GM21529 (cell line): ENCODE measurements at regions not wholly inside any gene's neighbourhood (a gene's known extent, or its start where the extent isn't known, plus 50 kb on each side); places are given as distances from the start of the nearest gene placed in this dataset.

Experiments used
- ATAC-seq: cut with Tn5 transposase; IDR thresholded peaks from one replicate; pipeline ENCODE4 v1.9.1; 2021; ENCODE audit not compliant: unreplicated experiment

DNA sequence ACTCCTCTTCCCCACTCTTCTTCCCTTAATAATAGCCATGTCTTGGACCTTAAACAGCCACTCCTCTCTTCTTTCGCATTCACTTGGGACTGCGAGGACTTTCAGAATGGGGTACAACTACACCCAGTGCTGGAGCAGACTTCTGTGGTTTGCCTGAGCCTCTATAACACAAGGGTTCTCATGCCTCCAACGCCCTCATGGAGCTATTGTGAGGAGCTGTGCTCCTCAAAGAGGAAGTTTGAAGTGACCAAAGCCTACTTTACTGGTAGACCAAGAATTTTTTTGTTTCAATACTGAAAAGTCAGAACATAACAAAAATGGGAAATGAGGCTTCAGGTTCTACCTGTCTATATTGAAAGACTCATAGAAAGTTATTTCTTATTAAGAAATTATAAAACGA is 316.4 kb downstream of the PIK3R1 start:
- ATAC-seq = no peak

DNA sequence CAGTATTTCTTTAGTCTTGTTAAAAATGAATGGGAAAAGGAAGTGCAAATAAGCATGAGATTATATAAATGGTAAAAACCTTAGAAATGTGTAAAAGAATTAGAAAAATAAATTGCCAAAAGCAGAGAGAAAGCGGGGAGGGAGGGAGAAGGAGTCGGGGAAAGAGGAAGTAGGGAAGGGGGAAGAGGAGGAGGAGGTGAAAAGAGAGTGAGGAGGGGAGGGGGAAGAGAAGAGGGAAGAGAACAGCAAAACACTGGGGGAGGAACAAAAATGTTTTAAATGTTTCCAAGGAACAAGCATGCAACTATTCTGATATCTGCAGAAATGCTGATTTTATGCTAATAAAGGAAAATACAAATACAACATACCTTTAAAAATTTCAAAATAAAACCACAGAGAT is 317.5 kb downstream of the PIK3R1 start:
- ATAC-seq = no peak

DNA sequence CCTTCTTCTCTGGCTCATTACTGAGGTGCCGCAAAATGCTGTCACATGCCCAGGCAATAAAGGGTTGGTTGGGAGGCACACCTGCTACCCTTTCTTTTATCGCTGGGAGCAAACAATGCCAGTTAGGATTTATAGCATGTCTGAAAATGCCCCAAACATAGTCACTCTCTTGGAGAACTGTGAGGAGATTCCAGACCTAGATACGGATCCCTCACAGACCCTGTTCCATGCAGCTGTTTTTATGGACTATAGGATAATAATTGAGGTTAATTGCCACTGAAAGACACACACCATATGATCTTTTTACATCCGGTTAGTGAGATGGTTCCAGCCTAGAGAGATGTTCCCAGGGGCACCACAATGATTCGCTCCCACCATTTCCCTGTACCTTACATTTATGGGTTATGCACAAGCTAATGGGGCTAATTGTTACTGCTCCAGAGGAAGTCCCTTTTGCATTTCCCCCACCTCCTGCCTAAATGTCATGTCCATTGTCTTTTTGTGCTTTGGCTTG is 318.1 kb downstream of the PIK3R1 start:
- ATAC-seq = no peak

DNA sequence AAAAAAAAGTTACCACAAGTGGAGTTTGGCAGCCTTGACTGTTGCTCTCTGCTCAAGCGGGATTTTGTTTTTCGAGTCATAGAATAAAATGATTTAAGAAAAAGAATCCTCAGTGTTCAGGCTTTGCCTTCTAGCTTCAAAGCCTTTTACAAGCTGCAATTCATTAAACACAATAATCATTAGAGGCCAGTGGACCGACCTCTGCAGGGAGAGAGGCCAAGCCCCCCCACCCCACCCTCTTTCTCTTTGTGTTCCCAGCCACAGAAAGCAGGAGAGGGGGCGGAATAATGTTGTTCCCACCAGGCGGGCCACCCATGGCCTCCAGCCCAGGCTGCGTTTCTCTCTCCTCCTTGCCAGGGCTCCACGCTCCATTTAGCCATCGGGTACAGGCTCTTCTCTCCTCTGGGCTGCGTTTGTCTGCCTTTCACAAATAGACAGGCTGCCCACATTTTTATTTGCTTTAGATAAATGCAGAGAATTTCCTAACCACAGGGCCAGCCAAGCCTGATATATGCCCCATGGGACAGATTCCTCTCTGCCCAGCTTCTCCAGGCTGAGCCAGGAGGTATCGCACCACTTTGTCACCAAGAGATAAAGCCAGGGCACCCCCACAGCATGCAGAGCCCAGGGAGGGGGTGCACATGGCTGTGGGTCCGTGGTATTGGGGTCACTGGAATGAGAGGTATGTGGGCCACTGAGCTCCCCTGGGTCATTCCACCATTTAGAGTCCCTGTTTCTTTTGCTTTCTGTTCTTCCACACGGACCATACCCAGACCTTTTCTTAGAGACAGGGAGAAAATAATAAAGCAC is 318.8 kb downstream of the PIK3R1 start:
- ATAC-seq = no peak

DNA sequence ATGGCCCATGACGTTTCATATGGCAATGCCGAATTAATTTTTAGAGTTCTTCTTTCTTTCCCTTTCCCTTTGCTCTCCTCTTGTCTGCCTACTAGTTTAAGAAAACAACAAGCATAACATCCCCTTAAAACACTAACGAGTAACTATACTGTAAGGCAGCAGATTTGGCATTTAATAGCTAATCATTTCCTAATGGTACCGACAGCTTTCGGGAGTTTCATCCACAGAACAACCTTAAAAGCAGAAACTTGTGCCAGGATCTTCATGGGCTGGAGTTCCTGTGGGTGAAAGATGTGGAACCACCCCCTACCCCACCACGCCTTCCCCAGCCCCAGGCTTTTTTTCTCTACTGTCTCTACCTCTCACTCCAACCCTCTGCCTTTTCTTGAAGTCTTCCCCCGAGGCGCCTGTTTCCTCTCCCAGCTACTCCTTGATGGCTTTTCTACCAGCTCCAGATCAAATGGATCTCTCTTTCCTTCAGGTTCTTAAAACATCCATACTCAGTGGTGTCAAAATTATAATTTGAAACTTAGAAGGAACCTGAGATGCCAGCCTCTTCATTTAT is 319.5 kb downstream of the PIK3R1 start:
- ATAC-seq = no peak

DNA sequence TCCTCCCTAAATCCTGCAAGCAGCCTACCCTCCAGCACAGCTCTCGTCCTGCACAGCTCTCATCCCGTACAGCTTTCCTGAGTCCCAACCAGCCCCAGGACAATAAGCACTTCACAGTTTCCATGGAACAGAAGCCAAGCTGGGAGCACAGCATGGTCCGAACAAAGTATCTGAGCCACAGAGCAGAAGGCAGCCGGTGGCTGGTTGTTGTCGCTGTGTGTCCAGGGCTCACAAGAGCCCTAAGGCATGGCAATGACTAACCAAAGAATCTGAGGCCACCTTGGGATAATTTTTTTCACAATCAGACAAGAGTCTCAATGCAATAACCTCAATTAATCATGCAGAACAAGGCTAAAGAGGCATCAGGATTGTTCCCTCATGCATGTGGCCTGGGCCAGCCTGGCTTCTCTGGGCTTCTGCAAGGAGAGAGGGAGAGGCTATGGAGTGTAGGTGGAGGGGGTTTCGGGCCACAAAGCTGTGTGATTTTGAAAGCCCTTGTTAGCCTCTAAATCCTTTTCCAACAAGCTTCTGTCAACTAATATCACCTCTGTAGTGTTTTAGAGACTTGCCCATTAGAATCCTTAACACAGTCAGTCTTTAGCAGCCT is 323.4 kb downstream of the PIK3R1 start:
- ATAC-seq = no peak

DNA sequence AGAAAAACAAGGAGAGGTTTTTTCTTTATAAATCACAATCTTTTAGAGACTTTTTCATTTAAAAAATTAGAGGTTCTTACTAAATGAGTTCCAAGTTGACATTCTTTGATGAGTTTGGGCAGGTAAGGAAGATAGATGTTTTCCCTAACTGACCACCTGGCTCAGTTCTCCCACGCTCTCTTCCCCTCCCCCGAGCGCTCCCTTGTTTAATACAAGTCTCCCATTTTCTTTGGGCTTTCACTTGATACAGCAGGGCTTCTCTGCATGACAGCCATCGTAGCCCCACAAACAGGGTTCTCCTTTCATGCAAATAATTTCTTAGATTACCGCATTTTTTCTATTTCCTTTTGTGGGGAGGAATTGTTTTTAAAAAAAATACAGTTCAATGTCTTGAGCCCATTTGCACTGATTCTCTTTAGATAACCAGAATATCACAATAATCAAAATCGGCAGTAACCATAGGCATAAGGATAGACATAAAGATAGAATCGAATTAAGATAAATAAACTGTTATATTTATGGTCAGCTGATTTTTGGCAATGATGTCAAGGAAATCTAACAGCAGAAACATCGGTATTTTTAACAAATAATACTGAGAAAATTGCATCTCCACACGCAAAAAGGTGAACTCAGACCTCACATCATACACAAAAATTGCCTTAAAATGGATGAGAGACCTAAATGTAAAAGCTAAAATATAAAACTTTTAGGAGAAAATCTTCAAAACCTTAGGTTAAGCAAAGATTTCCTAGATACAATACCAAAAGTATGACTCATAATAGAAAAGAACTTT is 325.4 kb downstream of the PIK3R1 start:
- ATAC-seq = no peak

DNA sequence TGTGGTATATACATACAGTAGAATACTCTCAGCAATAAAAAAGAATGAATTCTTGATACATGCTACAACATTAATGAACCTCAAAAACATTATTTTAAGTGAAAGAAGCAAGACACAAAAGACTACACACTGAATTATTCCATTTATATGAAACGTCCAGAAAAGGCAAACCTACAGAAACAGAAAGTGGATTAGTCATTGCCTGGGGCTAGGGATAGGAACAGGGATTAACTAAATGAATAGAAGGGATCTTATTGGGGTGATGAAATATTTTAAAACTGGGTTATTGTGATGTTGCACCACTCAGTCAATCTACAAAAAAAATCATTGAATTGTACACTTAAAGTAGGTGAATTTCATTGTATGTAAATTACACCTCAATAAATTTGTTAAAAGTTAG is 326.7 kb downstream of the PIK3R1 start:
- ATAC-seq = no peak

DNA sequence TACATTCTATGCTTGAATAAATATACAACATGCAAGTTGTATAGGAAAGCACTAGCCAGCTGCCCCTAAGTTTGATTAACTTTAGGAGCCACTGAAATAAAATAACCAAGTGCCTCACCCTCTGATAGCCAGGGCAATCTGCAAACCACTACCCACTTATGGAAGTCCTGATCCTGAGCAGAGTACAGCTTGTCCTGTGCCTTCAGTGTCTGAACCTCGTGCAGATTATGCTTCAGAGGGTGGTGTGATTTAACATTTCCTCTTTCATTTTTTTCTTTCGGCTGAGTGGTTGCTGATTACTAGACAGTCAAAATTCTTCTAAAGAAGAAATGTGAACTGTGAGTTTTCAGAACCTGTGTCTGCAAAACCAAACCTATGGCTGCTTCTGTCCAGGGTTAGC is 327.7 kb downstream of the PIK3R1 start:
- no peak for ATAC-seq

DNA sequence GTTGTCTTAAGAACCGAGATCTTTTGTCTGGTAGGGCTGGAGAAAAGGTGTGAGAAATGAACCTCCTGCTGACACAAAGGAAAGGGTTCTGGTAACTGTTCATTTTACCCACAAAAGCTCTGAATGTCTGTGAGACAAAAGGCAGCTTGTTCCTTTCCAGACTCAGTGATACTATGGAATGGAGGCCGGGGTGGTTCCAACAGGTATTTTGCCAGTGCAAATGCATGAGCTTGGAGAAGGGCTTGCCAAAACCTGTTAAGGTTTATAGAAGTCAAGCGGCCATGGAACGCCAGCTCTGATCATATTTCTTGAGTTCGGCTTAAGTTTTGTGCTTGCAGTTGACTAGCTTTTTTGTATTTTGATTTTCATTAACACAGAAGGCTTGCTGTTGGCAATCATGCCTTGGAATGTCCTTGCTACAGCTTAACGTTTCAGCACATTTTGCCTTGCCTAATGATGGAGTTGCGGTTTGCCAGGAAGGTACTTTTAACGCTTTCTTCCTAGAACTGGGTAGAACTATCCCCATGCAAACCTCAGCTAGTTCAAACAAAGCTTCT is 328.6 kb downstream of the PIK3R1 start:
- ATAC-seq = no peak

DNA sequence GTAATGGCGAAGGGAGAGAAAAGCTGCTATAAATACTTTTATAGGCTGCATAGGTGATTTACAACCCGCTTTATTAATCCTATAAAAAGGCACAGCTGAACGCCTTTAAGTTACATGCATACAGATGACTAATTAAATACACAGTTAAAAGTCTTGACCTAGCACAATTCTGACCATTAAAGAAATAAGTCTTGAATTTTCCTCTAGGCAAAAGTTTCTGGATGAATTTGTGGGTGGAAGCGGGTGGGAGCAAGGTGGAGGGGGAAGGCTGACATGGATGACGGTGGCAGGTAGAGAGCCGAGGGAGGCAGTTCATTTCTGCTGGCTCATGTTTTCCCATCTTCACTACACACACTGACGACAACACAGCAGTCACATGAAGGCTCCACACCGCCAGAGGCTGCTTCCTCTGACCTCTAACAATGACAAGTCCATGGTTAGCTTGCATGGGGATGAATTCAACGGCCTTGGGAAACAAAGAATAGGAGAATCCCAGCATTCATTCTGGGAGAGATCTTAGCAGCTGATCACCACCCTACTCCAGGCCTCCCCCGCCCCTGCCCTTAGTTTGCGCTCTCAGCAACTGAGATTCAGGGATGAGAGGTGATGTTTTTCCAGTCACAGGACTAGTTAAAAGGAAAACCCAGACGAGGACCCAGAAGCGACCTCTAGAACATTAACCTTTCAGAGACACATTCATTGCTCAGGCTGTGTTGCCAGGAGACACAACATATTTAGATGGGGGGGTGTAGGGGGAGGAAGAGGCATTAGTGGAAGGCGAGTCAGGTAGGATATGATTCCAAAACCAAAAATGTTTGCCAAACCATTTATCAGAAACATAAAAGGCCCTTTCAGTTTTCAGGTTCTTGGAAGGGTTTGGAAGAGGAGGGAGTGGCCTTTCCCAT is 329.3 kb downstream of the PIK3R1 start:
- no peak for ATAC-seq

DNA sequence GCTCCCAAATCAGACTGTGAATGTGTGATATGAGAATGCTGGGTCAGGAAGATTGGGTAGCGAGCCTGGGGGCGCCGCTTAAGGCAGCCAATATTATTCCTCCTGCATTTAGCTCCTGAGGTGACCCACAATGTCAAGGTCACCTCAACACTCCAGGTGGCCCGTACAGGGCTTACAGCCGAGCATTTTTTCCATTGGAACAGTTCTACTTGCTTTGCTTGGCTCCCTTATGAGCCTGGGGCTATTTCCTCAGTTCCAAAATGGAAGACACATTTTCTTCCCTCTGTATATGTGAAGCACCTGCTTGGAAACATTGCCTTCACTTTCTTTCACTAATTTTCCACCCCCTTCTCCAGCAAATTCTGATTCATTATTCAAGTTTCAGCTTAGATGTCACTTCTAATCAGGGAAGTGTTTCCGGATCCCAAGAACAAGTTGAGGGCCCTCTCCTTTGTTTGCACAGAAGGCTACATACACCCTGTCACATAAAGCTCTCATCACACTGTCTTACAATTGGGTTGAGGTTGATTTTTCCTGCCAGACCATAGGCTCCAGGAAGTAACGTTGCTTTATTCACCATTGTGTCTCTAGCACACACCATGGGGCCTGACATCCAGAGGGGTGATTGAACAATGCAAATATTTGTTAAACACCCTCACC is 330.2 kb downstream of the PIK3R1 start:
- no peak for ATAC-seq

DNA sequence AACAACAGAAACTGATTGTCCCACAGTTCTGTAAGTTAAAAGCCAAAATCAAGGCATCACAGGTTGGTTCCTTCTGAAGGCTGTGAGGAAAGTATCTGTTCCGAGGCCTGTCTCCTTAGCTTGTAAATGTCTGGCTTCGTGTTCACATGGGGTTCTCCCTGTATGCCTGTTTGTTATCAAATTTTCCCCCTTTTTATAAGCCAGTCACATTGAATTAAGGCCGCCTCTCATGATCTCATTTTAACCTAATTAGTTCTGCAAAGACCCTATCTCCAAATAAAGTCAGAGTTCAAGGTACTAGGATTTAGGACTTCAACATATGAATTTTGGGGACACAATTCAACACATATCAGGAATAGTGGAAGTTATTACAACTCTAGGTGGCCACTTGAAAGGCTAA is 331.5 kb downstream of the PIK3R1 start:
- no peak for ATAC-seq

DNA sequence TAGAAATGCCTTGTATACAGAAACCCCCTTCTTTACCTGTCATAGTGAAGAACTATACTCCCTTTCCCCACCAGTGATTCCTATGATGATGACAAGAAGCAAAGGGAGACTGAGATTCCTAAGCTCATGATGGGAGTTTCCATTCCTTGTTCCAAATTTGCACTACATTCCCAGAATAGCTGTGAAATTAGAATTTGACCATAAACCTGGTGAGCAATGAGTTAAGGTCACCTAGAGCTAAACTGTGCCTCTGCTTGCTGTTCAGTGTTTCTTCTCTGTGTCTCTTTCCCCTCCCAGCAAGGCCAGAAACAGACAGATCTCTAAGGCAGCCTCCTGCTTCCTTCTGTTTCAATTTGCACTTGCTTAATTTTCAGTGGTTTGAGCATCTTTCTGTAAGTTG is 332.1 kb downstream of the PIK3R1 start:
- no peak for ATAC-seq

DNA sequence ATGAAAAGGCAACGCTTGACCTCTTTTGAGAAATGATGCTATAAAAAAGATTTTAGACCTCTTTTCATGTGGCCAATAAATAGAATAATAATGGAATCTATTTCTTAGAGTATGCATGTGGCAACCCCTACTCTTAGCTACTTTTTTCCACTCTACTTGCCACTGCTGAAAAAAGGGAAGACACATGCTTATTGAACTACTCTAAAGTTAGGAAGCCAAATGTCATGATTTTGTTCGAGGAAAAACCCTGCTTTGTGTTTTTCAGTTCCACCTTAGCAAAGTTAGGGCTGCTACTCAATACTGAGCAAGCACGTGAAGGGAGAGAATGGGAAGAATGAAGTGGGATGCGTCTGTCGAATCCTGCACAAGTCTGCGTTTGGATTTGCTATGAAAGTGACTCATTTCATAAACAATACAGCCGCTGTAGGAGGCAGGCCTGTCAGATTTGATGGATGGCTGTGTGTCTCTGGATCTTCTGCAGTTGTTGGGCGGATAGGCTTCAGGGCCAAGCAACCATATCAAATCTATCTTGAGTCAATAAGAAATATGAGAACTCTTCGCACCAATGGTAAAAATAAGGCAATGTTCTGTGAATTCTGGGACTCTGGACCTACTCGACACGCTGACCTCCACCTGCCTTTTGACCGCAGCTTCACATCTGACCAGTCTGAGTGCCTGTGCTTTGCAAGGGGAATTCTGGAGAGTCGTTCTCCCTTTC is 333.6 kb downstream of the PIK3R1 start:
- no peak for ATAC-seq

DNA sequence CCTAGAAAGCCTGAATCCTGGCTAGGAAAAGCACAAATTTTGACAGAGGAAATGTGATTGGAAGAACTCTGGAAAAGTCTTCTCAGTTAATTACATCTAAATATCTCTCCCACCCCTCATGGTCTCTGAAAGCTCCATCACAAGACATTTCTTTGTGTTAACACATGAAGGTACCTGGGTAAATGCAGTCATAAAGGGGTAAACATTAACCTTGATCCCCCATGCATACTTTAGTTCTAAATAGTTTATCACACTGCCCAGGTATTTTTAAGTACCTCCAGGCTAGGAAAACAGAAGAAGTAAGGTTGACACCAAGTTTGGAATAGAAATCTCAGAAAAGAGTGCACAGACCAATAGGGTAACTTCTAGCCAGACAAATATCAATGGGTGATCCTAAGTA is 334.5 kb downstream of the PIK3R1 start:
- ATAC-seq = no peak

DNA sequence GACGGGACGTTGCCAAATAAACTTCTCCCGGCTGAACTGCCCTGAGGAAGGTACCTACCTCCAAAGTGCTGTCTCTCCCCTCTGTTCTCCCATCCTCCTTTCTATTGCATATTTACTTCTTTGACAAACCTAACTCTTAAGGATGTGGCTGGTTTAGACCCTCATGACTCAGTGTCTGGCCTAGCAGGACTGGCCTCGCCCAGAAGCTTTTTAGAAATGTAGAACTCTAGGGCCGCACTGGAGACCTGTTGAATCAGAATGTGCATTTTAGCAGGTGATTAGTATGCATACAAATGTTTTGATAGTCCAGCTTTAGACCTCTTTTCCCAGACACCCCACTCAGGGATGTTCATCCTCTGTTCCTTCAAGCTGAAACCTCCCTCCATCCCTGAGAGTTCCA is 335.9 kb downstream of the PIK3R1 start:
- no peak for ATAC-seq

DNA sequence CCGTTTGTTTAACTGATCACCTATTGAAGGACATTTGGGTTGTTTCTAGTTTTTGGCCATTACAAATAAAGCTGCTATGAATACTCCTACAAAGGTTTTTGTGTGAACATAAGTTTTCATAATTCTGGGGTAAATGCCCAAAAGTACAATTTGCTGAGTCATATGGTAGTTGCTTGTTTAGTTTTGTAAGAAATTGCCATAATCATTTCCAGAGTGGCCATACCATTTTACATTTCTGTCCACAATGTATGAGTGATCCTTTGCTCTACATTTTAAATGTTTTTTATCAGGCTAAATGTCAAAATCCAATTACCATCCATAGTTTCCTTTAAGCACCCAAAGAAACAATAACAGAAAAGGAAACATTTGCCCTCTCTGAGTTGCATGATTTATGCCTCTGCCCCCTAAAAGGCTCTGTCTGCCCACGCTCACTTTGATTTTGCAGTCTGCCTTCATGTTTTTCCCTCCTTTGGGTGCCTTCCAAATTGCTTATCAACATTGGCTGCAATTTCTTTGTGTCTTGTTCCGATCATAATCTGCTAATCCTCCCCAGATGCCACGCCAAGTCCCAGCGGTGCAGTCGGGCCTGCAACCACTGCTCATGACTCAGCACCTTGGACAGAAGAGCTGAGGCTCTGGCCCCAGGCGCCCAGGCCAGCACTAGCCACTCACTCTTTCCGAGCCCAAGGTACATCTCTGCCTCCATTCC is 339.2 kb downstream of the PIK3R1 start:
- ATAC-seq = no peak
